ENCODE measurements at regions not wholly inside any gene's neighbourhood (a gene's known extent, or its start where the extent isn't known, plus 50 kb on each side); places are given as distances from the start of the nearest gene placed in this dataset.

GRCh38 chr13:44853641-44854040 lies 135.6 kb downstream of the NUFIP1 start:
- TF ChIP-seq EZH2 (IDR thresholded peaks at IDR 0.05; ENCODE audit: insufficient read depth, low read length) (no peak), CTCF (IDR thresholded peaks at IDR 0.05; ENCODE audit: insufficient read depth, low read depth, low read length) (no peak)
